NCI-H2196 (cell line): ENCODE measurements at regions not wholly inside any gene's neighbourhood (a gene's known extent, or its start where the extent isn't known, plus 50 kb on each side); places are given as distances from the start of the nearest gene placed in this dataset.

ENCODE experiments used
- DNase-seq: peaks from one replicate; lab custom pipeline; 2025; ENCODE audit not compliant: unreplicated experiment; lab: John Stamatoyannopoulos, UW

DNA sequence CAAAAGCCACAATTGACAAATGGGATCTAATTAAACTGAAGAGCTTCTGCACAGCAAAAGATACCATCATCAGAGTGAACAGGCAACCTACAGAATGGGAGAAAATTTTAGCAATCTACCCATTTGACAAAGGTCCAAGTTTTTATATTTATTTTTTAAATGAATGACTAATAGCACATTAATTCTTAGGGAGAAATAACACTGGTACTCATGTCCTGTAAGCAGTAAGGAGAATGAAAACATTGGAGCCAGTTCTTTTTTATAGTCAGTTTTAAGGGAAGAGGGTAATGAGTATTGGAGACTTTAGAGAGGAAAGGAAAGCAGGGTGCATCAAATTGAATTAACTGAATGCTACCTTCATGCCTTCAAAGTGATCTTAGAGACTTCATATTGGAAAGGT, 404.7 kb upstream of the TGFBR2 start:
- DNase-seq, result no peak

DNA sequence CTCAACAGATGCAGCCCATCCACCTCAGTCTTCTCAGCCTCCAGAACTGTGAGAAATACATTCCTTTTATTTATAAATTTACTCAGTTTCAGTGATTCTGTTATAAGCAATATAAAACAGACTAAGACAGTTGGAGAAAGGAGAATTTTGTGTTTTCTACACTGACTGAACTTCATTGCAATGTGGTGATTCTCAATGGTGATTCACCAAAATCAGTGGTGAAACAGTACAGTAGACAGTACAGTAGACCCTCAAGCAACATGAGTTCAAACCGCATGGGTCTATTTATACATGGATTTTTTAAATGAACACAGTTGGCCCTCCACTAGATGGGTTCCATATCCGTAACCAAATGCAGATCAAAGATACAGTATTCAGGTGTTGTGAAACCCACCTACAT, 403.1 kb upstream of the TGFBR2 start:
- DNase-seq, result no peak

DNA sequence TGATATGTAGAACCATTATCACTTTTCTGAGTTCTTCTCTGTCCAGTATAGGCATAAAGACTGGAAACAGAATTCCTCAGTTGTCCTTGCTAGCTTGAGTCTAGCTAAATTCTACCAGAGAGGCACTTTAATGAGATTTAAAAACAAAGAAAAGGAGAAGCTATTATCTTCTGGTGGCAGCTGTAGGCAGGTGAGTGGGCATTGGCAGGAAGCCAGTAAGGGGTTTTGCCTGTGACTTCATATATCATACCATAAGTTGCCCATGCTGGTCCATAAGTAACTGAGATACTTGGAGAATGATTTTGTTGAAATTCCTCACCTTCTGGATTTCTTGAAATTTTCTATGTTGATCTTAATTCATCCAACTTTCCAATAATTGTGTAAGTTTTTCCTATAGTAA, 402.3 kb upstream of the TGFBR2 start:
- no peak for DNase-seq

DNA sequence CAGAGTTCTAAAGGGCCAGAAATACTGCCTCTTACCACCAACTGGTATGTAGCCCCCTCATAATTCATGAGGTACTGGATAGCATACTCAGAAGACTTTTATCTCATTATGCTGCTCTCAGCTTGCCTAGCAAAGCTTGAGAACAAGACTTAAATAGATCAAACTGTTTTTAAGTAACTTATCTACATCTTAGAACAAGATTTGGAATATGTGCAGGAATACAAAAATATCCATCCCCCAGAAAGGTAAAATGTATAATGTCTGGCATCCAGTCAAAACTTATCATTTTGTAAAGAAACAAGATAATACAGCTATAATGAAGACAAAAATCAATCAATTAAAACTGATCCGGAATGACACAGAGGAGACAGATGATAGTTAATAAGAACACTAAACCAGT, 400.4 kb upstream of the TGFBR2 start:
- DNase-seq, result no peak

DNA sequence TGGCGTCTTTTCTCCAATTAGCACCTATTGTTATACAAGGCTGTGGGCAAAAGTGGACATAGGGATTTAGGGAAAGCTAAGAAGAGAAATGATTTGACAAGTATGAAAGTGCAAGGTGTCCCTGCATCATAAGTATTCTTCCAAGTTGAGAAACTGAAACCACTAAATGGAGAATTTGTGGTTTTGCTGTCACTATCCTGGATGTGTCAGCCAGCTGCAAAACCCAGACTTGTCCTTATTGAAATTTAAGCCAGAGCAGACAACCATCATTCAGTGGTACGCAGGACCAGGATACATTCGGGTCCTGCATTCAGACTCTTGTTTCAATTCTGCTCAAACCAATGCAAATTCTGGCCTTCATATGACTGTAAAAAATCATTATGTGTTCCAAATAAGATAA, 384.8 kb upstream of the TGFBR2 start:
- no peak for DNase-seq

DNA sequence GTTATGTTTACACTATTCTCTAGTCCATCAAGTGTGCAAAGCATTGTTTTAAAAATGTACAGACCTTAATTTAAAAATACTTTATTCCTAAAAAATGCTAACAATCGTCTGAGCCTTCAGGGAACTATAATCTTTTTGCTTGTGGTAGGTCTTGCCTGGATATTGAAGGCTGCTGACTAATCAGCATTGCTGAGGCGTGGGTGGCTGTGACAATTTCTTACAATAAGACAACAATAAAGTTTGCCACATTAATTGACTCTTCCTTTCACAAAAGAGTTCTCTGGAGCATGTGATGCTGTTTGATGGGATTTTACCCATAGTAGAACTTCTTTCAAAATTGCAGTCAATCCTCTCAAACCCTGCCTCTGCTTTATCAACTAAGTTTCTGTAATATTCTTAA, 384.0 kb upstream of the TGFBR2 start:
- DNase-seq, result no peak

DNA sequence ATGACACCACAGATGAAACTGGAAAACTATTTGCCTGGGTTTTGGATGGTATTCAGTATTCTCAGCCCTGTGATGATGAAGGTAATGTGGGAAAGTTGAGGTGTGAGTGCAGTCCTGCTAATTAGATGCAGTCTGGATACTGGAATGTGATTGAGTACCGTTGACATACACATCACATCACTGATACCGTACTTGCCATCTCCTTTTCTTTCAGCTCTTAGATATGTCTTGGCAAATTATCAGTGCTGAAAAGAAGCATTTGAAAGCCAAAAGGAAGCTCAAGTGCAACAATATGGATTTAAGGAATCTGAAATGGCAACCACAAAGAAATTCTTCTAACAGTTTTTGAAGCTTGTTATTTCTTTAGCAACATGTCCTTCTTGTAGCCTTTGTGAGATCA, 381.4 kb upstream of the TGFBR2 start:
- no peak for DNase-seq

DNA sequence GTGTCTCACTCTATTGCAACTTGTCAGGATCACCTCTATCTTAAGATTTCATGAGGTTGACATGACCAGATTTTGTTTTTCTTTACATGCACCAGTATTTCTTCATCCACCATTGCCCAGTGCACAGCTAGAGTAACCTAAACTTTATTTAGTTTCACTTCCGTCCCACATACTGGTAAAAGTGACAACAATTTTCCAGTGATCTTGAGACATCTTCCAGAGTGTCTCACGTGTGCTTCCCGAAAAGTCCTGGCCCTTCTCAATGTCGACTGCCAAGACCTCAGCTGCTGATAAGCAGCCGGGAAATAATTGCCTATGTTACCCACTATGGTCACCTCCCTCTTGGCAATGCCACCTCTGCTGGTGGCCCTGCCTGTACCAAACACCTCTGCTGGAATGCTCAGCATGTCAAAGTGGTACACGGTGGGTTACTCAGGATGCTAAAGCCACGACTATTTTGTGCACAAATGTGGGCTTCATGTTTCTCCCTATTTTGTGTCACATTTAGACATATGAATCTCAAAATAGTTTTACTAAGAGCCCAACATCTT, 379.7 kb upstream of the TGFBR2 start:
- DNase-seq, result no peak

DNA sequence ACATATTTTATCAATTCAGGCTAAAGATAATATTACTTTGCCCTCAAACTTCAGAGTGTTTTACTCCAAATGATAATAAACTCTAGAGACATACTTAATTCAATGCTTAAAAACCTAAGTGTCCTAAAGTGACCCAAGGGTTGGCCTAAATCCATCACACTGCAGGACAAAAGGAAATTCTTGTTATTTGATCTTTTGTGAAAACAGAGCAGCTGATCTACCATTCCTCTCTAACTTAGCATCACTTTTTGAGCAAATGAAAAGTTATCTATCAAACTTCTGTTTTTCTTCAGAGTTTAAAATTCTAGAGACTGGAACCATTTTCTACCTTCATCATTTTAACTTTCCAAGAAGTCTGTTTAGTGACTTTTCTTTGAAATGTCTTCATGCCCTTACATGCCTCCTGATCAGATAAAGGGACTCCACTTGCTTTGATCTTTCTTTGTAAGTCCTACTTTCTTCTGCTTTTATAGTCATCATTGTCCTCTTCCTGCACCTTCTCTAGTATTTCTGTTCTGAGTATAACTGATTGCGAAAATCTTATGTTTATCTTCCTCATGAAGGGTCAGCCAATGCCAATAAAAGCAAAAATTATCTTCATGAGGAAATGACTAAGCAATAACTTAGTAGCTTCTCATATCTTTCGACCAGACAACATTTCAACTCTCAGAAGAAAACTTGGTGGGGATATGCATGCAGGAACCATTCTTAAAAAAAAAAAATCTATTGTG, 378.7 kb upstream of the TGFBR2 start:
- DNase-seq, result no peak

DNA sequence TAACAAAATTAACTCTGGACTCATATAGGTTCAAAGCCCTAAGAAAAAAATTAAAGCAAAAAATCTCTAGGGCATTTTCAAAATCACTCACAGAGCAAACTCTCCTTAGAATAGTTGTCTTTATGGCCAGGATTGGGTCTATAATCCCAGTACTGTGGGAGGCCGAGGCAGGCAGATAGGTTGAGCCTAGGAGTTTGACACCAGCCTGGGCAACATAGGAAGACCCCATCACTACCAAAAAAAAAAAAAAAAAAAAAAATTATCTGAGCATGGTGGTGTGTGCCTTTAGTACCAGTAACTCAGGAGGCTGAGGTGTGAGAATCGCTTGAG, 378.1 kb upstream of the TGFBR2 start:
- no peak for DNase-seq

DNA sequence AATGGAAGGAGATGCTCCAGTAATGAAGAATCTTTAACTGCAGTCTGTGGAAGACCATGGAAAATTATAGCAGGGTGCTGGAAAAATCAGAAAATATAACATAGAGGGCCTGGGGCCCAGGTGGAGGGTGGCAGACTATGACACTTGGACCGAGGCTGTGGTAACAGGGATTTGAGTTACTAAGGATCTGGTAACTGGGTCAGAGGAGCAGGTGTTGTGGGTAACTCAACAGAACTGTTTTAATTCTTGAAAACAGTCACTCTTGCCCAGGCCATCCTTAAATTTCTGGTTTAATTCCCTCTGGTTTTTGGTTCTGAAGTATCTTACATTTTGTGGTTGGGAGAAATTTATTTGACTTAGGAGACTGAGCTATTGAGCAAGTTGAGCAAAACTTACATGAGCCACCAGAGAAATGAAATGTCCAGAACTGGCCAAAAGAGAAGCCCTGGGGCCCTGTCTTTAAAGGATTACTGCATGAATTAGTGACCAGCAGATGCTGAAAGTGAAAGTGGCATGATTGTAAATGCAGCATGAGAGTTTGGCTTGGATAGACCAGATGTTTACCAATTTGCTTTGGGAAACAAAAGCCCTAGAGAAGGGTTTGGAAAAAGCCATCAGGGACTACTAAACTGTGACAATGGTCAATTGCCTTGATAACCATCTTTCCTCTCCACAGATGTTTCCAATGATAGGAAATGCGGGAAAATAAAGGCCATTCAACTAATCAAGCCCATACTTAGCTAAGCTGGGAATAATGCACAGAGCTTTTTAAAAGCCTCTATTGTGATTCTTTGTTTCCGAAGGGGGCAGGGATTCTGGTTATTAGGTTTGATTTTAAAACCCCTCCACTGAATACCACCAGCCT, 374.9 kb upstream of the TGFBR2 start:
- DNase-seq, result no peak

DNA sequence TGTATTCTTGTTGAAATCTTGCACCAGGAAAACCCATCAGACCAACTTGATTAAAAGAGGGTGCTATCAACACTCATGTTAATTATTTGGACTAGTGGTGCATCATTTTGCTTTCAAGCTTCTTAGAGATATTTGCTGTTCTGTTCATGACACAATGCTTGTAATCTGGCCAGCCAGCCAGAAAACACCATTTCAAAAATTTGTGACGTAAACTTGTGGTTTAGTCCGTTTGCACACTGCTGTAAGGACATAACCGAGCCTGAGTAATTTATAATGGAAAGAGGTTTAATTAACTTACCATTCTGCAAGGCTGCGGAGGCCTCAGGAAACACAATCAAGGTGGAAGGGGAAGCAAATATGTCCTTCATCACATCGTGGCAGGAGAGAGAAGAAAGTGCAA, 374.3 kb upstream of the TGFBR2 start:
- no peak for DNase-seq

DNA sequence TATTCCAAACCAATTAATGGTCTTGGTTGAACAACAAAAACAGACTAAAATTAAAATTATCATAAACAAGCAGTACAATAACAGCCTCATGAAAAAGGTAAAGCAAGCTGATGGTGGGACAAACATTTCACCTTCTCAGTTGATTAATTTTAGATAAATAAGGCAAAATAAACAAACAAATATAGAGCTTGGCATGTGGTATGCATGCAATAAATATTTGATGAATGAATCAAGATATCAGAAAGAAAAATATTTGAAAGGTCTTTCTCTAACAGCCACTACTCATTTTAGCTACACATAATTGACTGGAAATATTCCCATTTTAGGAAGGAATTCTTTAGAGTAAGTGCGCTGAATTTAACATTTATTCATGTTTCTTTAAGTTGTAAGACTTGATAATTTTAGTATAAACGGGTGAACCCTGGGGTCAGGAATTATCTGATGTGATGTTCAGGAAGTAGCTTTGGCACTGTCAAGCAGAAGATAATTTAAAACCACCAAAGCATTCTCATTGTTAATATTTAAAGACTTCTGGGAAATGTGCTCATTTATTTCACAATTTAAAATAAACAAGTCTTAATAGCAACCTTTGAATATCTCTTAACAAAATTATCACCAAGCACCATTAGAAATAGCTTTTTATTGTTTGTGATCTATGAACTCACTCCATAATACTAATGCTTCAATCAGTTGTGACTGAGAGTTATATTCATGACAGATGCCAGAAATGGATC, 372.3 kb upstream of the TGFBR2 start:
- DNase-seq, result no peak

DNA sequence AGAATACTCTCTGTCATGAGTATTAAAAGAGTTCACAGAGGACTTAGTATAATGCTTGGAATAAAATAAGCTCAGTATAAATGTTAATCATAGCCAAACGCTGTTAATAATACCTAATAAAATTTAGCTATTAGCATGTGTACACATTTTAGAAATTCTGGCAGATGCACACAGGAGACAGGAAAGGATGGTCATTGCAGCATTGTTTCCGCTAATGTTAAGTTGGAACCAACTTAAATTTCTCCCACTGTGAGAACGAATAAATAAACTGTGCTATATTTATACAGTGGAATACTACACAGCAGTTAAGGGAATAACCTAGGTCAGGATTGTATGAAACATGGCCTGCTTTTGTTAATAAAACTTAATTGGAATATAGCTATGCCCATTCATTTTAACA, 370.4 kb upstream of the TGFBR2 start:
- DNase-seq, result no peak

DNA sequence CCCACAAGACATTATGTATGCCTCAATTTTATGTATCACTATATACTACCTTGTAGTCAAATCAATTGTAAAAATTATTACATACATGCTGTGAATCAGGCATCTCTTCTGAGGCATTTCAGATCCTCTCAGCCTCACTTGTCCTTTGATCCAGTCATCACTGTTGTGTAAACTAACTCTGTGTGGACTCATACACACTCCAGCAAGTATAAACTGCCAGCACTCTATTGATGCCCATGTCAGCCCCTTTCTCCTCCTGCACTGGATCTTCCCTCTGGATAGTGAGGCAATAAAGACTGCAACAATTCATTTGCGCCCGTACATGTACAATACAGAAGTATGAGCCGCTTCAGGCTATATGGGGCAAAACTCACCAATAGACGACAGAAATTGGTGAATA, 364.7 kb upstream of the TGFBR2 start:
- no peak for DNase-seq

DNA sequence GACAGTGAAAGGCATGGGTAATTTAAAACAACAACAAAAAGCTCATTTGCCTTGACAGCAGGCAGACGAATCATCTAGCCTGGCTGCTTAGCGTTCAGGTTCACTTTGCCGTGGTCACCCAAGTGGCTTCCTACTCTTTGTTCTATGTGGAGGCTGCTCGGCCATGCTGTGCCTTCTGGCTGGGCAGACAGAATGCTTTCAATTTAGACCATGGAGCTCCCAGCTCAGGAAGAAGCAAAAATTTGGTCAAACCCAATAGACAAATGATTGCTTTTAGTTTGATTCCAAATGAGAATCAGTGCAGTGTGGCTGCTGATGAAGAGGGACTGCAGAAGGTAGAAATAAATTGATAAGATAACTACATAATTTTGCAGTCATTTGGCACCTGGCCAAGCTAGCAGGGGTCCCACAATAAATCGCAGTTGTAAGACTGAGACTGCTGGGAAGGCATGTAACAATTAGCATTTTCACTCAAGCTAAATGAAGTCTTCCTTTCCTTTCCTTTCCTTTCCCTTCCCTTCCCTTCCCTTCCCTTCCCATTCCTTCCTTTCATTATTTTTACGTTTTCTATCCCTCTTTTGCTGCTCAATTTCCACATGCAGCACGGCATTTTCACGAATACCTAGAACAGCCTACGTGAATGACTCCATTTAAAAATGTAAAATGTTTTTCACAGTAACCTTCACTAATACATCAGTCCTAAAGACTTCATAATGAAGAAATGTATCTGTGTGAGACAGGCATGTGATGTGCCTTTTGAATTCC, 360.4 kb upstream of the TGFBR2 start:
- DNase-seq, result no peak

DNA sequence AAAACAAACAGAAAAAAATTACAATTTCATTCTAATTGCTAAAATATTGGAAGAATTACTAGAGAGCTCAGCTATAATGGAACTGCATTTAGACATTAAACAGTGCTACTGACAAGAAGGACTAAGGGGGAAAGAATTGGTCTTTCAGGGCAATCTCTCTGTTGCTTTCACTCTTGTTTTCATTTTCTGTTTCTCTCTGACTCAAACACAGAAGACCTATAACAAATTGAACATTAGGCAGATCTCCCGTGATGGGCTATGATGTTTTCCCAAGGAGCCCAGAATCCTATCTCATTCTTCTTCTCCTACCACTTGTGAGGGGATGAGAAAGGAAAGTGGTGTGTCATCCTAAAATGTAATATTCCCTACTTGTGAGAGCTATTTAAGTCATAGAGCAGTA, 358.0 kb upstream of the TGFBR2 start:
- DNase-seq, result no peak

DNA sequence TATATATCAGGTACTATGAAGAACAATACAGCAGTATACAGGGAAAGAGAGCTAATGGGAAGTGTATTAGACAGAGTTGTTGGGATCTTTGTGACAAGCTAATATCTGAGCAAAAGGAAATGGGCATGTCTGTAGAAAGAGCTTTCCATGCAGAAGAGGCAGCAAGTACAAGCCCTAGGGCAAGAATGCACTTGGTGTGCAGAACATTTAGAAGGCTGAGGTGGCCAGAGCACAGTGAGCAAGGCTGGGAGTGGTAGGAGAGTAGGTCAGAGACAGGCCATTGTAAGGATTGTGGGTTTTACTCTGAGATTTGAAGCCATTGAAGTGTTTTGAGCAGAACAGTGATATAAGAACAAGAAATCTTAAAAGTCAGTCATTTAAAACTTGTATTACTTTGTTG, 353.9 kb upstream of the TGFBR2 start:
- no peak for DNase-seq

DNA sequence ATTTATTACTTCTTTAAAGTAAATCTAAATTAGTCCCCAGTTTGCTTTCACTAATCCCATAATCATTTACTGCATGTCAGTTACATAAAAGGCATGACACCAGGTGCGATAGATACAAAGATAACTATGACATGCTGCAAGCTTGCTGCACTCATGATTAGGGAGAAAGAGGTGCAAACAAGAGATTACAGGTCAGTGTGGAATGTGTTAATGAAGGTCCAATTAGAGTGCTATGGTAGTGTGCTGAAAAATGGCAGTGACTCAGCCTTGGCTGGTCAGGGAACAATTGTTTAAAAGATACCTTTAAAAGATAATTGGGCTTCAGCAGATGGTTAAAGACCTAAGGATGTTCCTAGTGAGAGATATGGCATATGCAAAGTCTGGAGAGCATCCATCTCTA, 352.6 kb upstream of the TGFBR2 start:
- DNase-seq, result no peak

DNA sequence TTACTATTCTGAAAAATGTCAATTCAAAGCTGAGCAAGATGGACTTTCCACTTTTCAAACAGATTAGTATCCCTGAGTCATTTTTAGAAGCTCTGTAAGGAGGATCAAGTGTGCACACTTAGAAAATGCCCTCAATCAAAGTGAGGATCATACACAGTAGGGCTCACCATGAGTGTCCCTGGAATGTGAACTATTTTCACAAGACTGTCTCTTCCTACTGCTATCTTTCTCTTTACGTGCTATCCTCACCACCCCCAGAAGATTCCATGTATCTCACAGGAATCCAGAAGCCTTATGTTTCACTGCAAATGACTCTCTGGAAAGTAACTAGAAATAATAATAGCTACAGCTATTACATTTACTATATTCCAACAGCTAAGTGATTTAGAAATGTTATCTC, 349.9 kb upstream of the TGFBR2 start:
- DNase-seq, result no peak
